ENCODE measurements at regions not wholly inside any gene's neighbourhood (a gene's known extent, or its start where the extent isn't known, plus 50 kb on each side); places are given as distances from the start of the nearest gene placed in this dataset.
A peak's percentile ranks its signal among the peaks of the same experiment; 100 is the strongest.

- WGBS (ENCODE audit: insufficient coverage): 46% methylated on average over 4 of the region's 4 CpGs
- POLR2A ChIA-PET: no interaction called here
These were observed 531.3 kb upstream of the FZD8 start for GRCh38 chr10:36173364-36173763.

GRCh38 chr10:36171953-36172940, 530.2 kb upstream of the FZD8 start:
- H3K27ac ChIP-seq (ENCODE audit: insufficient read depth in 1 of 2, low read depth in 1 of 2, low read length in 2 of 2, poor library complexity in 1 of 2, severe bottlenecking in 2 of 2): no peak overlapping the region
- peaks cover 3 to 13% (median 6%) of the 10 kb centered on the region in 4 experiments for H3K4me1 ChIP-seq (ENCODE audit: control extremely low read depth in 1 of 4, control insufficient read depth in 4 of 4, insufficient read depth in 4 of 4, low read length in 3 of 4)
- DNase-seq: peak in 2 of 3 donors; percentile 2 to 15
- POLR2A ChIA-PET: no interaction called here
- peak overlapping the region in 1 of 7 experiments; percentile 26 for H3K4me3 ChIP-seq (ENCODE audit: control insufficient read depth in 1 of 7, extremely low read depth in 1 of 7, insufficient read depth in 4 of 7, low read depth in 2 of 7, low read length in 6 of 7)
- 100% methylated on average over 2 of the region's 10 CpGs for WGBS (ENCODE audit: insufficient coverage)
- peaks cover 0 to 2% (median 0%) of the 10 kb centered on the region in 5 experiments for H3K9me3 ChIP-seq (ENCODE audit: control extremely low read depth in 1 of 5, control insufficient read depth in 4 of 5, insufficient read depth in 2 of 5, low read depth in 1 of 5, low read length in 4 of 5)
- H3K36me3 ChIP-seq (ENCODE audit: control insufficient read depth in 4 of 4, insufficient read depth in 4 of 4, low read length in 3 of 4): no peaks in the 10 kb centered on the region
- CTCF ChIA-PET: interaction anchor here (0.6 to 0.7 kb wide), 2 partner anchors 11 to 13 kb away, joined by 3 read pairs; no protein-coding TSS in a partner anchor
- no peaks in the 10 kb centered on the region for H3K27me3 ChIP-seq (replicated peaks in 2 of 5; ENCODE audit: control insufficient read depth in 4 of 5, insufficient read depth in 5 of 5, low read length in 4 of 5)

More at GRCh38 chr10:36173364-36173763, 531.3 kb upstream of the FZD8 start:
- Histone ChIP-seq H3K36me3 (ENCODE audit: control insufficient read depth in 4 of 4, insufficient read depth in 4 of 4, low read length in 3 of 4) (no peaks in the 10 kb centered on the region), H3K4me3 (ENCODE audit: control insufficient read depth in 1 of 7, extremely low read depth in 1 of 7, insufficient read depth in 4 of 7, low read depth in 2 of 7, low read length in 6 of 7) (peak overlapping the region in 2 of 7 experiments; percentile 23 to 26), H3K27ac (ENCODE audit: insufficient read depth in 1 of 2, low read depth in 1 of 2, low read length in 2 of 2, poor library complexity in 1 of 2, severe bottlenecking in 2 of 2) (no peak overlapping the region), H3K27me3 (replicated peaks in 2 of 5; ENCODE audit: control insufficient read depth in 4 of 5, insufficient read depth in 5 of 5, low read length in 4 of 5) (no peaks in the 10 kb centered on the region), H3K9me3 (ENCODE audit: control extremely low read depth in 1 of 5, control insufficient read depth in 4 of 5, insufficient read depth in 2 of 5, low read depth in 1 of 5, low read length in 4 of 5) (peaks cover 0 to 2% (median 0%) of the 10 kb centered on the region in 5 experiments), H3K4me1 (ENCODE audit: control extremely low read depth in 1 of 4, control insufficient read depth in 4 of 4, insufficient read depth in 4 of 4, low read length in 3 of 4) (peaks cover 3 to 13% (median 6%) of the 10 kb centered on the region in 4 experiments)
- CTCF ChIA-PET: no interaction called here
- peak in 1 of 3 donors; percentile 1 for DNase-seq

GRCh38 chr10:36171556-36171952, 529.5 kb upstream of the FZD8 start:
- H3K9me3 ChIP-seq (ENCODE audit: control extremely low read depth in 1 of 5, control insufficient read depth in 4 of 5, insufficient read depth in 2 of 5, low read depth in 1 of 5, low read length in 4 of 5): peaks cover 0 to 2% (median 0%) of the 10 kb centered on the region in 5 experiments
- ChIA-PET CTCF (interaction anchor here (0.6 to 0.7 kb wide), 2 partner anchors 10 to 14 kb away, joined by 3 read pairs; no protein-coding TSS in a partner anchor), POLR2A (no interaction called here)
- H3K4me3 ChIP-seq (ENCODE audit: control insufficient read depth in 1 of 7, extremely low read depth in 1 of 7, insufficient read depth in 4 of 7, low read depth in 2 of 7, low read length in 6 of 7): no peak overlapping the region
- peaks cover 3 to 13% (median 6%) of the 10 kb centered on the region in 4 experiments for H3K4me1 ChIP-seq (ENCODE audit: control extremely low read depth in 1 of 4, control insufficient read depth in 4 of 4, insufficient read depth in 4 of 4, low read length in 3 of 4)
- H3K27ac ChIP-seq (ENCODE audit: insufficient read depth in 1 of 2, low read depth in 1 of 2, low read length in 2 of 2, poor library complexity in 1 of 2, severe bottlenecking in 2 of 2): no peak overlapping the region
- no peaks in the 10 kb centered on the region for H3K27me3 ChIP-seq (replicated peaks in 2 of 5; ENCODE audit: control insufficient read depth in 4 of 5, insufficient read depth in 5 of 5, low read length in 4 of 5)
- WGBS (ENCODE audit: insufficient coverage): 88% methylated on average over 1 of the region's 1 CpG
- H3K36me3 ChIP-seq (ENCODE audit: control insufficient read depth in 4 of 4, insufficient read depth in 4 of 4, low read length in 3 of 4): no peaks in the 10 kb centered on the region
- DNase-seq: no peak

GRCh38 chr10:36170943-36171501, 528.9 kb upstream of the FZD8 start:
- Histone ChIP-seq H3K27me3 (replicated peaks in 2 of 5; ENCODE audit: control insufficient read depth in 4 of 5, insufficient read depth in 5 of 5, low read length in 4 of 5) (no peaks in the 10 kb centered on the region), H3K36me3 (ENCODE audit: control insufficient read depth in 4 of 4, insufficient read depth in 4 of 4, low read length in 3 of 4) (no peaks in the 10 kb centered on the region), H3K4me3 (ENCODE audit: control insufficient read depth in 1 of 7, extremely low read depth in 1 of 7, insufficient read depth in 4 of 7, low read depth in 2 of 7, low read length in 6 of 7) (no peak overlapping the region), H3K9me3 (ENCODE audit: control extremely low read depth in 1 of 5, control insufficient read depth in 4 of 5, insufficient read depth in 2 of 5, low read depth in 1 of 5, low read length in 4 of 5) (peaks cover 0 to 2% (median 0%) of the 10 kb centered on the region in 5 experiments), H3K4me1 (ENCODE audit: control extremely low read depth in 1 of 4, control insufficient read depth in 4 of 4, insufficient read depth in 4 of 4, low read length in 3 of 4) (peaks cover 3 to 13% (median 6%) of the 10 kb centered on the region in 4 experiments), H3K27ac (ENCODE audit: insufficient read depth in 1 of 2, low read depth in 1 of 2, low read length in 2 of 2, poor library complexity in 1 of 2, severe bottlenecking in 2 of 2) (no peak overlapping the region)
- no peak for DNase-seq
- ChIA-PET CTCF (interaction anchor here (0.6 kb wide), 1 partner anchor 15 kb away, joined by 3 read pairs; no protein-coding TSS in a partner anchor), POLR2A (no interaction called here)
- no CpG with 5 or more reads among the region's 4 CpGs for WGBS (ENCODE audit: insufficient coverage)

GRCh38 chr10:36170142-36170719, 528.1 kb upstream of the FZD8 start:
- Histone ChIP-seq H3K4me1 (ENCODE audit: control extremely low read depth in 1 of 4, control insufficient read depth in 4 of 4, insufficient read depth in 4 of 4, low read length in 3 of 4) (peaks cover 3 to 13% (median 6%) of the 10 kb centered on the region in 4 experiments), H3K4me3 (ENCODE audit: control insufficient read depth in 1 of 7, extremely low read depth in 1 of 7, insufficient read depth in 4 of 7, low read depth in 2 of 7, low read length in 6 of 7) (no peak overlapping the region), H3K36me3 (ENCODE audit: control insufficient read depth in 4 of 4, insufficient read depth in 4 of 4, low read length in 3 of 4) (no peaks in the 10 kb centered on the region), H3K27ac (ENCODE audit: insufficient read depth in 1 of 2, low read depth in 1 of 2, low read length in 2 of 2, poor library complexity in 1 of 2, severe bottlenecking in 2 of 2) (no peak overlapping the region), H3K27me3 (replicated peaks in 2 of 5; ENCODE audit: control insufficient read depth in 4 of 5, insufficient read depth in 5 of 5, low read length in 4 of 5) (no peaks in the 10 kb centered on the region), H3K9me3 (ENCODE audit: control extremely low read depth in 1 of 5, control insufficient read depth in 4 of 5, insufficient read depth in 2 of 5, low read depth in 1 of 5, low read length in 4 of 5) (peaks cover 0 to 2% (median 0%) of the 10 kb centered on the region in 5 experiments)
- DNase-seq: no peak
- CTCF ChIA-PET: no interaction called here
- 100% methylated on average over 1 of the region's 2 CpGs for WGBS (ENCODE audit: insufficient coverage)
- POLR2A ChIA-PET: no interaction called here

GRCh38 chr10:36168777-36169176, 526.7 kb upstream of the FZD8 start:
- H3K27me3 ChIP-seq (replicated peaks in 2 of 5; ENCODE audit: control insufficient read depth in 4 of 5, insufficient read depth in 5 of 5, low read length in 4 of 5): no peaks in the 10 kb centered on the region
- CTCF ChIA-PET: no interaction called here
- WGBS (ENCODE audit: insufficient coverage): no CpG with 5 or more reads among the region's 2 CpGs
- H3K4me3 ChIP-seq (ENCODE audit: control insufficient read depth in 1 of 7, extremely low read depth in 1 of 7, insufficient read depth in 4 of 7, low read depth in 2 of 7, low read length in 6 of 7): no peak overlapping the region
- no peaks in the 10 kb centered on the region for H3K36me3 ChIP-seq (ENCODE audit: control insufficient read depth in 4 of 4, insufficient read depth in 4 of 4, low read length in 3 of 4)
- POLR2A ChIA-PET: no interaction called here
- H3K9me3 ChIP-seq (ENCODE audit: control extremely low read depth in 1 of 5, control insufficient read depth in 4 of 5, insufficient read depth in 2 of 5, low read depth in 1 of 5, low read length in 4 of 5): no peaks in the 10 kb centered on the region
- H3K27ac ChIP-seq (ENCODE audit: insufficient read depth in 1 of 2, low read depth in 1 of 2, low read length in 2 of 2, poor library complexity in 1 of 2, severe bottlenecking in 2 of 2): no peak overlapping the region
- peaks cover 3 to 13% (median 6%) of the 10 kb centered on the region in 4 experiments for H3K4me1 ChIP-seq (ENCODE audit: control extremely low read depth in 1 of 4, control insufficient read depth in 4 of 4, insufficient read depth in 4 of 4, low read length in 3 of 4)
- no peak for DNase-seq
